ENCODE measurements at regions not wholly inside any gene's neighbourhood (a gene's known extent, or its start where the extent isn't known, plus 50 kb on each side); places are given as distances from the start of the nearest gene placed in this dataset.

DNA sequence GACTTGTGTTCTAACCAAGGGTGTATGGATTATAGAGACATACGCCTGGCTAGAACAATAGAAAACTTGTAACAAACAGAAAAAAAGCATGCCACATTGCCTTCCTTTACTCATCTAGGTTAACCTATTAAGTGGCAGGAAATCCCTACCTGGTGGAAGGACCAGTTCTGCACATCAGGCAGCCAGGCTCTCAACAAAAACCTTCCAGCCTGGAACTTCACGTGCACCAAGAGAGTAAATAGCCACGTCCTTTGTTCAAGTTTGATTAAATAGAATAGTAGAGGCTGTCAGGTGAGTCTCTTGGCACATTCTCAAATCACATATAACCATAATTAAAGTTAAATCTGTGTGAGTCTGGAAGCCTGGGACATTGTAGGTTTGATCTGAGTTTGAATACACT lies 85.0 kb upstream of the DPH6 start:
- H3K27ac Mint-ChIP-seq = no peak overlapping the region
- peaks cover 0 to 1% (median 0%) of the 10 kb centered on the region in 3 donors for H3K9me3 Mint-ChIP-seq
- no peaks in the 10 kb centered on the region for H3K4me1 Mint-ChIP-seq
- H3K36me3 Mint-ChIP-seq = no peaks in the 10 kb centered on the region
- H3K4me3 Mint-ChIP-seq = no peak overlapping the region
- peaks cover 3% of the 10 kb centered on the region for H3K27me3 Mint-ChIP-seq

GRCh38 chr15:35633677-35634076 lies 87.7 kb upstream of the DPH6 start:
- Mint-ChIP-seq H3K9me3 (peaks cover 0 to 1% (median 0%) of the 10 kb centered on the region in 3 donors), H3K36me3 (no peaks in the 10 kb centered on the region), H3K4me1 (no peaks in the 10 kb centered on the region), H3K27ac (no peak overlapping the region), H3K4me3 (no peak overlapping the region), H3K27me3 (peaks cover 3% of the 10 kb centered on the region)

GRCh38 chr15:35646790-35647189 lies 100.8 kb upstream of the DPH6 start:
- peaks cover 3 to 9% (median 7%) of the 10 kb centered on the region in 3 donors for H3K9me3 Mint-ChIP-seq
- peaks cover 4% of the 10 kb centered on the region for H3K27me3 Mint-ChIP-seq
- no peaks in the 10 kb centered on the region for H3K36me3 Mint-ChIP-seq
- H3K4me3 Mint-ChIP-seq = no peak overlapping the region
- no peaks in the 10 kb centered on the region for H3K4me1 Mint-ChIP-seq
- H3K27ac Mint-ChIP-seq = no peak overlapping the region

DNA sequence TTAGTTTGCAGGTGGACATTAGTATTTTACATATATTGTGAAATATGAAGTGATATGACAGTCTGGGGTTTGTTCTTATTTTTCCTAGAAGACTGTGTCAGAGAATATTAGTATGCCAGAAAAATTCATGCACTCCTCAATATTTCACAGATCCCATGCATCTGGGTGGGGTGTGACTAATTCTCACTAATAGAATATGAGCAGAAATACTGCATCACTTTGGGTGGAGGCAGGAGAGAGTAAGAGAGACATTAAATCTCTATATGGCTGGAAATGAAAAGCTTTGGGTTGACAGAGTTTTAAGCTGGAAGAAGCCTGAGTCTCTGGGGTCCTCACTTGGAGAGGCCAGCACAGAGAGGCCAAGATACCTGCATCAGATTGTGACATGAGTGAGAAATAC lies 101.3 kb upstream of the DPH6 start:
- Mint-ChIP-seq H3K9me3 (peaks cover 3 to 9% (median 6%) of the 10 kb centered on the region in 3 donors), H3K27ac (no peak overlapping the region), H3K27me3 (peaks cover 5% of the 10 kb centered on the region), H3K4me1 (no peaks in the 10 kb centered on the region), H3K4me3 (no peak overlapping the region), H3K36me3 (no peaks in the 10 kb centered on the region)

GRCh38 chr15:35648941-35649340 lies 103.0 kb upstream of the DPH6 start:
- H3K9me3 Mint-ChIP-seq = peaks cover 2 to 6% (median 3%) of the 10 kb centered on the region in 3 donors
- peaks cover 5% of the 10 kb centered on the region for H3K27me3 Mint-ChIP-seq
- no peak overlapping the region for H3K27ac Mint-ChIP-seq
- H3K36me3 Mint-ChIP-seq = no peaks in the 10 kb centered on the region
- no peaks in the 10 kb centered on the region for H3K4me1 Mint-ChIP-seq
- H3K4me3 Mint-ChIP-seq = no peak overlapping the region

DNA sequence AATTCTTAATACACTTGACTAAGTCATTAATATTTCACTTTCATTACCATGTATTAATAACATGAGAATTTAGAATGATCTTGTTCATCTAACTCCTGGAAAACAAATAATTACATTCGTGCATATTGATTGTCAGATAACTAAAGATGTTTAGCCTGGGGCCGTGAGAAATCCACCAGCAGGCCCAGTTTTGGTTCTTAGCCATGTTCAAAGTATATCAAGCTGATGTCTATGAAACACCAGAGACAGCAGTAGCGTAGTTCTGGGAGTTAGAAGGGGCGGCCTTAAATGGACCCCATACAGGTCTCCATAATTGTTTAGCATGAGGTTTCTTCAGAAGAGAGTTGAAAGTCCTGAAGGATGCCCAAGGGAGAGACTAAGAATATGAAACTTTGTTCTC lies 103.6 kb upstream of the DPH6 start:
- H3K9me3 Mint-ChIP-seq = peaks cover 2 to 6% (median 3%) of the 10 kb centered on the region in 3 donors
- H3K36me3 Mint-ChIP-seq = no peaks in the 10 kb centered on the region
- no peaks in the 10 kb centered on the region for H3K4me1 Mint-ChIP-seq
- no peak overlapping the region for H3K27ac Mint-ChIP-seq
- no peak overlapping the region for H3K4me3 Mint-ChIP-seq
- peaks cover 5% of the 10 kb centered on the region for H3K27me3 Mint-ChIP-seq

DNA sequence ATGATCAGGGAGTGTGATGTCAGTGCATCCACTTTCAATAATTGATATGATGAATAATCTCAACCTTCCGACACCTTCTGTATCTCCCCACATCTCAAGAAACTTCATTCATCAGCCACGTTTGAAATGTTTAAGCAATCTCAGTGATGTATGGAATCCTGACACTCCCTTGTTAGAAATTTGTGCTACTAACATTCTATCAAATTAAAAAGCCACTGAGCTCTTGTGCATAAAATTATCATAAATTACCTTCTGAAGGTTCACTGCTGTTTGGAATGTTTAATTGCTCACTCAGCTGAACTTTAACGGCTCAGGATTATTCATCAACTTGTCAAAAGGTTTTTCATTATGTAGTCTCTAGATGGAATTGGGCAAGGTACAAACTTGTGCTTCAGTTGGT lies 108.4 kb upstream of the DPH6 start:
- Mint-ChIP-seq H3K4me1 (no peaks in the 10 kb centered on the region), H3K4me3 (no peak overlapping the region), H3K27me3 (peaks cover 5% of the 10 kb centered on the region), H3K9me3 (peaks cover 0 to 3% (median 0%) of the 10 kb centered on the region in 3 donors), H3K27ac (no peak overlapping the region), H3K36me3 (no peaks in the 10 kb centered on the region)

GRCh38 chr15:35657679-35658311 lies 111.8 kb upstream of the DPH6 start:
- Mint-ChIP-seq H3K4me3 (no peak overlapping the region), H3K4me1 (no peaks in the 10 kb centered on the region), H3K36me3 (no peaks in the 10 kb centered on the region), H3K27me3 (no peaks in the 10 kb centered on the region), H3K27ac (no peak overlapping the region), H3K9me3 (no peaks in the 10 kb centered on the region)

- H3K4me1 Mint-ChIP-seq = peaks cover 0 to 3% (median 2%) of the 10 kb centered on the region in 3 donors
- H3K9me3 Mint-ChIP-seq = no peaks in the 10 kb centered on the region
- no peaks in the 10 kb centered on the region for H3K27me3 Mint-ChIP-seq
- H3K27ac Mint-ChIP-seq = no peak overlapping the region
- no peak overlapping the region for H3K4me3 Mint-ChIP-seq
- no peaks in the 10 kb centered on the region for H3K36me3 Mint-ChIP-seq
Observed at GRCh38 chr15:35663956-35664355, 118.0 kb upstream of the DPH6 start.

- no peaks in the 10 kb centered on the region for H3K36me3 Mint-ChIP-seq
- peaks cover 0 to 3% (median 2%) of the 10 kb centered on the region in 3 donors for H3K4me1 Mint-ChIP-seq
- no peaks in the 10 kb centered on the region for H3K27me3 Mint-ChIP-seq
- H3K27ac Mint-ChIP-seq = no peak overlapping the region
- no peaks in the 10 kb centered on the region for H3K9me3 Mint-ChIP-seq
- peak overlapping the region in 1 of 4 donors; percentile 9 for H3K4me3 Mint-ChIP-seq
Observed at GRCh38 chr15:35665896-35666536, 120.1 kb upstream of the DPH6 start.

GRCh38 chr15:35667908-35668307 lies 121.9 kb upstream of the DPH6 start:
- Mint-ChIP-seq H3K4me3 (no peak overlapping the region), H3K36me3 (no peaks in the 10 kb centered on the region), H3K27ac (no peak overlapping the region), H3K27me3 (peaks cover 3% of the 10 kb centered on the region), H3K4me1 (peaks cover 3 to 7% (median 6%) of the 10 kb centered on the region in 3 donors), H3K9me3 (no peaks in the 10 kb centered on the region)

GRCh38 chr15:35669021-35669420 lies 123.1 kb upstream of the DPH6 start:
- no peaks in the 10 kb centered on the region for H3K9me3 Mint-ChIP-seq

DNA sequence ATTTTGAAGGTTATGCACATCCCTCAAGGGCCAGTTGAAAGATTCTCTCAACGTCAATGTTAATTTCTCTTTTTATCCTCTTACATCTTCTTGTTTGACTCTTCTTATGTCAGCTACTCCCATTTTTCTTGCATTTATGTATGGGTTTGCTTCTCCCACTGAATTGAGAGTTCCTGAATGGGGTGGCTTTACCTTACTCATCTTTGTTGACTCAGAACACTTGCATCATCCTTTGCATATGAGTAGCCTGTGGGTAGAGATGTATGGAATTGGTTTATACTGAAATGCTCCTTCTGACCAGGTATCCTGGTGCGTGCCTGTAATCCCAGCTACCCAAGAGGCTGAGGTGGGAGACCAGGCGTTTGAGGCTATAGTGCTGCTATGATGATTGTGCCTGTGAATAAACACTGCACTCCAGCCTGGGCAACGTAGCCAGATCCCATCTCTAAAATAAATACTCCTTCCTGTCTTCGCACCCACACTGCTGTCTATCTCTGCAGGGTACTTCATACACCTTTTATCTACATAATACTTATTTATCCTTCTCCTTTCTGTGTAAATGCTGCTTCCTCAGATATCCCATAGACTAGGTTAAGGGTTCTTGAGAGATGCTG lies 123.6 kb upstream of the DPH6 start:
- Mint-ChIP-seq H3K4me1 (peaks cover 5 to 13% (median 9%) of the 10 kb centered on the region in 3 donors), H3K27me3 (peaks cover 9% of the 10 kb centered on the region), H3K4me3 (no peak overlapping the region), H3K9me3 (no peaks in the 10 kb centered on the region), H3K36me3 (no peaks in the 10 kb centered on the region), H3K27ac (no peak overlapping the region)

More at GRCh38 chr15:35669021-35669420, 123.1 kb upstream of the DPH6 start:
- Mint-ChIP-seq H3K27ac (no peak overlapping the region), H3K36me3 (no peaks in the 10 kb centered on the region), H3K4me1 (peaks cover 5 to 13% (median 9%) of the 10 kb centered on the region in 3 donors), H3K27me3 (peaks cover 9% of the 10 kb centered on the region), H3K4me3 (no peak overlapping the region)

- no peaks in the 10 kb centered on the region for H3K9me3 Mint-ChIP-seq
- H3K4me1 Mint-ChIP-seq = peaks cover 5 to 13% (median 9%) of the 10 kb centered on the region in 3 donors
- H3K36me3 Mint-ChIP-seq = no peaks in the 10 kb centered on the region
- H3K4me3 Mint-ChIP-seq = no peak overlapping the region
- no peak overlapping the region for H3K27ac Mint-ChIP-seq
- peaks cover 9% of the 10 kb centered on the region for H3K27me3 Mint-ChIP-seq
Observed at GRCh38 chr15:35671197-35671596, 125.2 kb upstream of the DPH6 start.

DNA sequence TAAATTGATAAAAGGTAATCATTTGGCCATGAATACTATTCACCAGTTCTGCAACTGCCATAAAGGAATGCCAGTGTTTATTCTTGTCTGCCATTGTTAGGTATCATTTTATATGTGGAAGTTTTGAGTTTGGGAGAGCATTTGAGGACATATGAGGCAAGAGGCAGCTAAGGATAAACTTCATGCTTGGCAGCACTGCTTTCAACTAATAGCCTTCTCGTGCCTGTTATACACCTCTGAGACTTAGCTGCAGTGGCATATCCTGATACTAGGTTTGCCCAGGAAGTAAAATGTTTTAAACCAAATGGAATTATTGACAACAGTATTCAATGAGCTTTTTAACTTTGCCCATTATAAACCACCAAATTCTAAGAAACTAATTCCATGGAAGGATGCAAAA lies 126.0 kb upstream of the DPH6 start:
- H3K27ac Mint-ChIP-seq = no peak overlapping the region
- H3K4me1 Mint-ChIP-seq = peaks cover 5 to 13% (median 6%) of the 10 kb centered on the region in 3 donors

More for the DNA sequence above, 126.0 kb upstream of the DPH6 start:
- Mint-ChIP-seq H3K4me3 (no peak overlapping the region), H3K27me3 (peaks cover 9% of the 10 kb centered on the region), H3K9me3 (no peaks in the 10 kb centered on the region), H3K36me3 (no peaks in the 10 kb centered on the region)

Measured in IgD-negative memory B cell (primary cell).